ENCODE measurements at regions not wholly inside any gene's neighbourhood (a gene's known extent, or its start where the extent isn't known, plus 50 kb on each side); places are given as distances from the start of the nearest gene placed in this dataset.

DNA sequence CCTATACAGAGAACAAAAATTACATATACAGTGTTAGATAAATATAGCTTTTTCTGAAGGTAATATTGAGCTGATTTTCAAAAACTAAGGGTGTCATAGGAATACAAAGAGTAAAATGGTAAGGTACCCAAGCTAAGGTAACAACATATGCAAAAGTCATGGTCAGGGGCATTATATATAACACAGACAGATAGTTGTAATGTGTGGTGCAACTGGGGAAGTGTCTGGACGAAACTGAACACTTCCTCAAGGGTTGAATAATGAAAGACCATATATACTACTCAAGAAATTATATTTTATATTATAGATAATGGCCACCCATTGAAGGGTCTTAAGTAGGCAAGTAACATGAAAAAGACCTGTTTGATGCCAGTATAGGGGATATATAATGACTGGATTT is 262.1 kb upstream of the CXXC4 start:
- DNase-seq = no peak
- ATAC-seq = no peak
- intact Hi-C loops (cut with DNase I) = no loop called here

GRCh38 chr4:104758574-104758973 is 263.9 kb upstream of the CXXC4 start:
- intact Hi-C loops (cut with DNase I) = no loop called here
- ATAC-seq (no peak), DNase-seq (no peak)

DNA sequence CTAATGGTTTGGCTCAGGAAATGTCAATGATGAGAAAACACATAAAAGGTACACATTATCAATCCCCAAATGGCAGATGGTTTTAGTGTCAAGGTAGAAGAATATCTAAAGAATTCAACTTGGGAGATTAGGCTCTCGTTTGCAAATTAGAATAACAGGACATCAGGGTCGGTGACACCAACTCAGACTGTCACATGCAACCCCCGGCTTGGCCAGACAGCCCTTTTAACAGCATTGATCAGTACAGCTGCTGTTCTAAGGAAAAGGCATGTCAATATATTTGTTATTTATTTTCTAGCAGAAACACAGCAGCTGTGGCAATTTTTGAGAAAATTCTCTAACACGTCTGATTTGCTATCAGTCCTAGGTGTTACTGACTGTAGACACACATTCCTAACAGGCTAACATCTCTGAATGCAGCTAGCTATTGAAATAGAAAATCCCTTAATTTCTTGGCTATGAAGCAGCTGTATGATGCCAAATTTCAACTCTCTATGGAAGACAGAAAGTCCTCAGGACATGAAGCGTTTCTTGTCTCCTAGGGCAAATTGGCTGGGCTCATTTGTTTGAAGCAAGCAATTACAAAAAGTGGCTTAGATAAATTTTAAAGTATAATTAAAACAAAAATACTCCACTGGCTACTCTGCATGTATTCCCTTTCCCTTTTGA is 269.0 kb upstream of the CXXC4 start:
- intact Hi-C loops (cut with DNase I) = no loop called here
- ATAC-seq = peak; percentile 48 to 73

GRCh38 chr4:104766676-104767075 is 272.0 kb upstream of the CXXC4 start:
- intact Hi-C loops (cut with DNase I) = no loop called here
- no peak for DNase-seq
- ATAC-seq = no peak

More for the DNA sequence above, 269.0 kb upstream of the CXXC4 start:
- no peak for DNase-seq

DNA sequence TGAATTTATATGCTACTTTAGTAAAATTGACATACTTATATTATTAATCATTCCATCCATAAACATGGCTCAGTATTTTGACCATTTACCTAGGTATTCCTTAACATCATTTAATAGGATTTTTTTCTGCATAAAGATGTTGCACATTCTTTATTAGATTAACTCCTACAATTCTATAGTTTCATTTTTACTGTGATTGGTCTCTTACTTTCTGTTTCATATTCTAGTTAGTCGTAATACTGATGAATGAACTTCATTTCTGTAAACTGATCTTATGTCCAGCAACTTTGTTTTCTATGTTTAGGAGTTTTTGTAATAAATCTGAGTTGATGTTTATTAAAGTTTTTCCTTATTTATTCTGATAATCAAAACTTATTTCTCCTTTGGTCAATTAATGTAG is 278.2 kb upstream of the CXXC4 start:
- intact Hi-C loops (cut with DNase I) = no loop called here
- DNase-seq = no peak
- ATAC-seq = no peak

DNA sequence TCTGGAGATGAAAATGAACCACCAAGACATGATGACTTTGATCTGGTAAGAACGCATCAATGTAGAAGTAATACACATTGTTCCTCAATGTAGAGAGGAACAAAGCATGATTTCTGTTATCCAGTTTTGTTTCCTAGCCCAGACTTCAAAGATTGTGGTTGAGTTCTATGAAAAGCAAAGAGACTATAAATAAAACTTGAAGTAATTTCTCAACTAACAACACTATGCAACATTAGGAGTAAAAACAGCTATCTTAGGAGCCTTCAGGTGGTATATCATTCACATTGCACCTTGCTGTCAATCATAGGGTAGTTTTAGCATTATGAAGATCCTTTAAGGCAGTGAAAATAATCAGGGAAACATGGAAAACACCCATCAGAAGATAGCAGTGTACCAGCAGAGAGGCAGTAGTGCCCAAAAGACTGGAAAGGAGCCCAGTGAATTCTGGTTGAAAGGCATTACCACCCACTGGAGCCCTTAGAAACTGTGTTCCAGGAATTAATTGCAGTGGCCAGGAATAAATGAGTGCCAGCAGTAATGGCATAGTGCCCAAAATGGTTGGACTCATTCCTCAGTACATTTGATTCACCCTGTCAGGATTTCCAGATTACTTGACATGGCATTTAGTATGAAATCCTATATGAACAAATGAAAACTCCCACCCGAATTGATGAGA is 300.7 kb upstream of the CXXC4 start:
- ATAC-seq (peak; percentile 59 to 67), DNase-seq (no peak)
- intact Hi-C loops (cut with DNase I) = no loop called here

DNA sequence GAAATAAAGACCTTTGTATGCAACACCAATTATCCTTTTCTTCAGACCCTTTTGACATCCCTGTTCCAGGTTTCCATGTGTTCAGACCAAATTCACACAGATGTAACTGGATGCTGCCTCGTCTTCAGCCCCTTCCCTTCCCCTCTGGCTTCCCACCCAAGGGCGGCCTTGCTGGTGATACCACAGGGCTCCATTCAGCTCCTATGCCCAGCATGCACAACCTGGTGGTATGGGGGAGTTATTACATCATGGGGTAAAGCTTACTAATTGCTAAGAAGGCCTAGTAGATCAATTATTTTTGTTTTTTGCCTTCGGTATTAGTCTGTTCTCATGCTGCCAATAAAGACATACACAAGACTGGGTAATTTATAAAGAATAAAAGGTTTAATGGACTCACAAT is 317.0 kb upstream of the CXXC4 start:
- DNase-seq = no peak
- intact Hi-C loops (cut with DNase I) = no loop called here

DNA sequence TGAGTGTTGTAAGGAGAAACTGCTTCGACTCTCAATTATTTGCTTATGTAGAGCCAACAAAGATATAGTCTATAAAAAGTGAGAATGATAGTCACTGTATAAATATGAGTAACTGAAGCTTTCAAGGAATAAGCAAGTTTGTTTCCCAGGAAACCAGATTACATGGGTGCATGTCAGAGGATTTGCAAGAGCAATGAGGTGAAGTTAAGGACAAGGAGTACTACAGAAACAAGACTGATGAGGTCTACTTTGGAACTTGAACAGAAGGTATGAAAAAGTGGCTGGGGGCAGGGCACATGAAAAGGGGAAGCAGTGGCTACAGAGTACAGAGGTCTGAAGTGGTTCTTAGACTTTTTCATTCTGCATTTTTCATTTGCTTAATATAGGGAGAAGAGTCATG is 321.0 kb upstream of the CXXC4 start:
- no peak for DNase-seq
- intact Hi-C loops (cut with DNase I) = no loop called here
- peak in 1 of 2 donors; percentile 66 for ATAC-seq

More for the DNA sequence above, 317.0 kb upstream of the CXXC4 start:
- ATAC-seq = no peak

DNA sequence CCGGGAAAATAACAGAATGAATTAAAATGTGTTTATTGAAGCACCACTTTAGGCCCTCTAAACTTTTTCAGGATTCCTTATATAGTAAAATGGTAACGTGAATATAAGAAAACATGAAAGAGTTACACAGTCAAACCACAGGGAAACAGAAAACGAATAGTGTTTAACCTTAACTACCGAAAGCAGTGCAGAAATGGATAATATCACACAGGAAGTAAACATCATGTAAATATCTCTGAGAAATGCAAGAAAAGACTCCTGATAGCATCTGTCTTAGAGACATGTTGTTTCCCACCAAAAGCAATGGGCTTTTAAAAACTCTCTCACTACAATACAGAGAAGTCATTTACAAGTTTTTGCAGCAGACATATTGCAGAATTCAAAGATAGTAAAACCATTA is 323.9 kb upstream of the CXXC4 start:
- intact Hi-C loops (cut with DNase I) = no loop called here
- ATAC-seq (no peak), DNase-seq (no peak)

- intact Hi-C loops (cut with DNase I) = no loop called here
- no peak for ATAC-seq
- DNase-seq = no peak
Observed at GRCh38 chr4:104826171-104826570, 320.5 kb upstream of the TET2 start.

GRCh38 chr4:104829761-104830160 is 316.9 kb upstream of the TET2 start:
- no peak for ATAC-seq
- DNase-seq = no peak
- intact Hi-C loops (cut with DNase I) = no loop called here

- intact Hi-C loops (cut with DNase I) = no loop called here
- no peak for DNase-seq
- ATAC-seq = no peak
Observed at GRCh38 chr4:104848597-104849225, 298.0 kb upstream of the TET2 start.

GRCh38 chr4:104859601-104860237 is 287.0 kb upstream of the TET2 start:
- intact Hi-C loops (cut with DNase I) = loop anchor here (2.0 to 5.0 kb wide), 2 partner anchors 792 to 795 kb away; no protein-coding TSS in a partner anchor
- peak; percentile 61 to 65 for ATAC-seq

DNA sequence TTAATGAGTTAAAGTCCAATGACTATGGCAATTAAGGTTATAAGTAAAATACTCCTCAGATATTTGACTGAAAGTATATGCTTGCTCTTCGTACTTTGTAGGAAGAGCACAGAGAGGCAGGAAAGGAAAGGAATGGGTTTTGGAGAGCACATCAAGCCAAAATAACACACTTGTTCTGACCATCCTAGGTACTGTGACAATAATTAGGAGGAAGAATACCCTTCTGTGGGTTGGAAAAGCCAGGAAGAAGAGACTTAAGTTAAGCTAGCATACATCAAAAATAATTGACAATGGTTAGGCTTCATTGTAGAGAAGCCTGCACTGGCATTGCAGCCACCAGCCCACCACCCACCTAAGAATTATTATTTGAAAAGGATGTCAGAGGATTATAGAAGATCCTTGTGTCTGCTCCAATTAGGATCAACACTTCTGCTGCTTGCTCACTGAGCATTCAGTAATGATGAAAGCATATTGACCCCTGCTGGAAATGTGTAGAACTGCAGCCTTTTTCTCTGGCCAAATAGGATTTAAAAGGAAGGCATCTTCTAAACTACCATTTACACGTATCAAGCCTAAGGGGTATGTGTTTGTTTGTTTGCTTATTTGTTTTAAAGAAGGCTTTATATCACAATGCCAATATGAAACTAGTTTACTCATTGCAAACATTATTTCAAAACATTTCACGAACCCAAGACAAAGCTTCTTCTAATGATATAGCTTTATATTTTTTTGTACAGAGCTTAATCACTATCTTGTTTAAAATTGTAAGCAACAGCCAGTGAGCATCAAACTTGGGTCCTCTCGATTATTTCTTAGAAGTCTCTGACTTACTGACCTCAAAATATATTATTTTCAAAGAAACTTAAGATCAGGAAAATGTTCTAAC is 286.2 kb upstream of the TET2 start:
- intact Hi-C loops (cut with DNase I) = loop anchor here (2.0 to 5.0 kb wide), 2 partner anchors 793 to 796 kb away; no protein-coding TSS in a partner anchor
- DNase-seq (no peak), ATAC-seq (peak; percentile 71 to 80)

More at GRCh38 chr4:104859601-104860237, 287.0 kb upstream of the TET2 start:
- no peak for DNase-seq

DNA sequence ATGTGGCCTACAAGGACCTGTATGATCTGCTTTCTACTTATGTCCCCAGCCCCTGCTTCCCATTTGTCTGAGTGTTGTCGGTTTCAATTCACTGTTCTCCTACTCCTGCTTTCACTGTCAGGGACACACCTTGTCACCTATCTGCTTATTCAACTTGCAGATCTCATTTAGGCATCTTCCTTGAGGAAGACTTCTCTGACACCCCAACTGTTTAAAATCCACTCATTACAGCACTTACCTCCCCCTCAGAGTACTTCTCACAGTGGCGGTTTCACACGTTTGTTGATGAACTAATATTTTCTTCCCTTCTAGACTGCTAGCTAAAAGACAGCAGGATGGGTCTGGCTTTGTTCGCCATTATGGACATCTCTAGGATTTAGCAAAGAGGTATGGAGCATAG is 279.9 kb upstream of the TET2 start:
- ATAC-seq (no peak), DNase-seq (no peak)
- intact Hi-C loops (cut with DNase I) = no loop called here

- DNase-seq (no peak), ATAC-seq (no peak)
- intact Hi-C loops (cut with DNase I) = no loop called here
Observed at GRCh38 chr4:104868533-104868932, 278.1 kb upstream of the TET2 start.

- ATAC-seq (no peak), DNase-seq (no peak)
- intact Hi-C loops (cut with DNase I) = no loop called here
Observed at GRCh38 chr4:104868958-104869357, 277.7 kb upstream of the TET2 start.

DNA sequence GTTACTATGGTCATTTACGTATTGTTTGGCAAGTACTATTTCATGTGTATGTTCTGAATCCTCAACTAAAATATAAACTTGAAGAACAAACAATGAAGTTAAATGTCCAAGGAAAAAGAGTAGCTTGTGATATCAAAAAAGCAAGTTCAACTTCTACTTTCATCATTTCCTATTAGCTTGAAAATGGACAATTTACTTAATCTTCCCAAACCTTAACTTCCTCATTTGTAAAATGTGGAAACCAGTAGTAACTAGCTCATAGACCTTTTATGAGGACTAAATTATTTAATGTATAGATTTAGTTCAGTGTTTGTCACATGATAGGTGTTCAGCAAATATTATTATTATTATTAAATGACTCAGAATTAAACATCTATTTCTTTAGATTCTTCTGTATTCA is 276.8 kb upstream of the TET2 start:
- ATAC-seq (no peak), DNase-seq (no peak)
- intact Hi-C loops (cut with DNase I) = no loop called here
